B cell (primary cell): ENCODE measurements at regions not wholly inside any gene's neighbourhood (a gene's known extent, or its start where the extent isn't known, plus 50 kb on each side); places are given as distances from the start of the nearest gene placed in this dataset.

Experiments
- ATAC-seq: fragments of 200-7000 bp; cut with Tn5 transposase; one replicate; pipeline ENCODE4 v1.10.0; 2021; ENCODE audit warnings: low read depth, mild to moderate bottlenecking, moderate number of reproducible peaks, moderate library complexity
- CTCF ChIA-PET: fragments of 350-600 bp; sonication (Branson Sonifier 250); formaldehyde crosslinking; loops from one replicate; lab custom pipeline; 2021; ENCODE audit warnings: antibody characterized with exemption, inconsistent platforms; lab: Charles Lee
- POLR2A ChIA-PET: fragments of 350-600 bp; sonication (Branson Sonifier 250); formaldehyde crosslinking; loops from one replicate; lab custom pipeline; 2021; ENCODE audit warnings: antibody characterized with exemption; lab: Charles Lee
- DNase-seq: peaks from one replicate; pipeline ENCODE4 v3.0.0; 2013
- H2AFZ ChIP-seq: 2 replicates; pipeline ENCODE4 v1.6.1; 2012; ENCODE audit warnings: mild to moderate bottlenecking, low read depth, low read length; ENCODE audit not compliant: insufficient read depth, poor library complexity, severe bottlenecking
- H3K27ac ChIP-seq, 2 donors: 1 replicate in 1 of 2; 2 replicates in 1 of 2; pipeline ENCODE4 v1.5.1; 2012 to 2013; ENCODE audit warnings: low read length in 2 of 2, mild to moderate bottlenecking in 2 of 2, moderate library complexity in 1 of 2
- H3K27me3 ChIP-seq, 4 experiments: fragments of 200-600 bp in 1 of 4; sonication (generic) in 1 of 4; replicated peaks in 1 of 4; 1 replicate in 2 of 4; 2 replicates in 2 of 4; pipeline versions ENCODE4 v1.6.1 to v1.7.0; 2013 to 2016; ENCODE audit warnings: low read length in 3 of 4, mild to moderate bottlenecking in 2 of 4, mixed read lengths in 1 of 4, moderate library complexity in 1 of 4; ENCODE audit not compliant: insufficient read depth in 4 of 4, control insufficient read depth in 3 of 4; ENCODE audit errors: control extremely low read depth in 1 of 4
- H3K36me3 ChIP-seq, 2 experiments: replicated peaks in 1 of 2; 1 replicate in 1 of 2; 2 replicates in 1 of 2; pipeline versions ENCODE4 v1.6.1 to v1.7.1; 2013; ENCODE audit warnings: low read length in 1 of 2; ENCODE audit not compliant: insufficient read depth in 2 of 2, control insufficient read depth in 1 of 2; ENCODE audit errors: control extremely low read depth in 1 of 2, extremely low read depth in 1 of 2
- H3K4me1 ChIP-seq, 2 donors: fragments of 200-600 bp in 1 of 2; sonication (generic) in 1 of 2; 1 replicate in 1 of 2; 2 replicates in 1 of 2; pipeline versions ENCODE4 v1.5.1 to v1.6.1; 2013 to 2017; ENCODE audit warnings: low read length in 2 of 2; ENCODE audit not compliant: control insufficient read depth in 2 of 2, insufficient read depth in 2 of 2
- H3K4me2 ChIP-seq: replicated peaks from 2 replicates; pipeline ENCODE3; 2012; ENCODE audit warnings: mild to moderate bottlenecking, low read depth, low read length; ENCODE audit not compliant: poor library complexity, severe bottlenecking
- H3K4me3 ChIP-seq, 5 experiments: fragments of 200-600 bp in 1 of 5; sonication (generic) in 1 of 5; 1 replicate in 3 of 5; 2 replicates in 2 of 5; pipeline versions ENCODE4 v1.5.1 to v1.7.0; 2011 to 2016; ENCODE audit warnings: low read length in 4 of 5, mild to moderate bottlenecking in 4 of 5, low read depth in 2 of 5, control low read depth in 1 of 5, moderate library complexity in 1 of 5; ENCODE audit not compliant: insufficient read depth in 1 of 5; ENCODE audit errors: control extremely low read depth in 1 of 5, extremely low read depth in 1 of 5
- H3K79me2 ChIP-seq: fragments of 200-600 bp; sonication (generic); one replicate; pipeline ENCODE4 v1.6.0; 2016; ENCODE audit warnings: low read length; ENCODE audit not compliant: control insufficient read depth, insufficient read depth
- H3K9ac ChIP-seq: fragments of 200-600 bp; sonication (generic); 2 replicates; pipeline ENCODE4 v1.6.1; 2017; ENCODE audit warnings: mild to moderate bottlenecking, low read length, moderate library complexity
- H3K9me3 ChIP-seq, 3 donors: one replicate each; pipeline versions ENCODE4 v1.6.1 to v1.7.1; 2013; ENCODE audit warnings: low read length in 2 of 3; ENCODE audit not compliant: control insufficient read depth in 2 of 3, insufficient read depth in 1 of 3; ENCODE audit errors: control extremely low read depth in 1 of 3
- H4K20me1 ChIP-seq: 2 replicates; pipeline ENCODE4 v1.6.0; 2012; ENCODE audit warnings: mild to moderate bottlenecking, low read length; ENCODE audit not compliant: insufficient read depth, control insufficient read depth, poor library complexity, severe bottlenecking
- H3K27ac Mint-ChIP-seq: one replicate; pipeline ENCODE4 v1.8.0; 2021; ENCODE audit warnings: mixed read lengths
- H3K27me3 Mint-ChIP-seq: one replicate; pipeline ENCODE4 v1.8.0; 2021; ENCODE audit warnings: mixed read lengths
- H3K4me1 Mint-ChIP-seq: one replicate; pipeline ENCODE4 v1.8.0; 2021; ENCODE audit warnings: mixed read lengths
- H3K4me3 Mint-ChIP-seq: one replicate; pipeline ENCODE4 v1.8.0; 2021; ENCODE audit warnings: mixed read lengths
- H3K9me3 Mint-ChIP-seq: one replicate; pipeline ENCODE4 v1.8.0; 2022; ENCODE audit warnings: mixed read lengths; ENCODE audit not compliant: insufficient read depth
- EZH2 ChIP-seq: IDR thresholded peaks from 2 replicates; pipeline ENCODE4 v1.6.1; 2012; ENCODE audit warnings: borderline replicate concordance, low read depth, mild to moderate bottlenecking, moderate library complexity, low read length; ENCODE audit not compliant: insufficient read depth, poor library complexity, severe bottlenecking
- WGBS: methylation state at CpG from one replicate; pipeline ENCODE4 v1.1.5; 2013; ENCODE audit warnings: missing lambda C conversion rate; ENCODE audit not compliant: insufficient coverage; 5-methylcytosine and 5-hydroxymethylcytosine counted together
- intact Hi-C: fragments of 100-400 bp; cut with micrococcal nuclease; formaldehyde crosslinking; loops from one replicate; pipeline ENCODE4 v1.10.0; 2022
- TF ChIP-seq, protein P1 (sequence below): fragments of 200-600 bp; IDR thresholded peaks from one replicate; pipeline ENCODE4 v1.8.0; 2022; ENCODE audit warnings: antibody characterized with exemption, mild to moderate bottlenecking

DNA sequence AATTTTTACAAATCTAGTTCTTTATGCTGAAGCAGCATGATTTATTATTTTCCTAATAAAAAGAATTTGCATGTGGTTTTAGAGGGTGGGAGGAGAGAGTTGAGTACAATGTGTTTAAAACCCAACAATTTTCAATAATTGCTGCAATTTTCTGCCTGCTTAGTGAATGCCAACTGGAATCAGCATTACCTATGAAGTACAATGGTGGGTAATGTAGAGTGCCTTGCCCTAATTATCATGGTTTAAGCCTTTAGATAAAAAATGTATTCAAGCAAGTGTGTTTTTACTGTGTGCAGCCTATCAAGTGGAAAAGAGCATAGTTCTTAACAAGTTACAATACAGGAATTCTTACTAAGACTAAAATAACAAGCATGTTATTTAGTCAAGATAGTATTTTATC lies 77.9 kb upstream of the ANKRD50 start:
- no peak for ATAC-seq
- DNase-seq: no peak
- H3K79me2 ChIP-seq: no peaks in the 10 kb centered on the region
- no peaks in the 10 kb centered on the region for H3K27me3 ChIP-seq
- ChIA-PET POLR2A (no interaction called here), CTCF (no interaction called here)
- H3K4me1 Mint-ChIP-seq: no peaks in the 10 kb centered on the region
- no peak overlapping the region for H3K9ac ChIP-seq
- no peaks in the 10 kb centered on the region for H3K9me3 Mint-ChIP-seq
- no peak overlapping the region for H3K4me3 Mint-ChIP-seq
- no peak overlapping the region for H3K4me3 ChIP-seq
- TF ChIP-seq, protein P1, sequence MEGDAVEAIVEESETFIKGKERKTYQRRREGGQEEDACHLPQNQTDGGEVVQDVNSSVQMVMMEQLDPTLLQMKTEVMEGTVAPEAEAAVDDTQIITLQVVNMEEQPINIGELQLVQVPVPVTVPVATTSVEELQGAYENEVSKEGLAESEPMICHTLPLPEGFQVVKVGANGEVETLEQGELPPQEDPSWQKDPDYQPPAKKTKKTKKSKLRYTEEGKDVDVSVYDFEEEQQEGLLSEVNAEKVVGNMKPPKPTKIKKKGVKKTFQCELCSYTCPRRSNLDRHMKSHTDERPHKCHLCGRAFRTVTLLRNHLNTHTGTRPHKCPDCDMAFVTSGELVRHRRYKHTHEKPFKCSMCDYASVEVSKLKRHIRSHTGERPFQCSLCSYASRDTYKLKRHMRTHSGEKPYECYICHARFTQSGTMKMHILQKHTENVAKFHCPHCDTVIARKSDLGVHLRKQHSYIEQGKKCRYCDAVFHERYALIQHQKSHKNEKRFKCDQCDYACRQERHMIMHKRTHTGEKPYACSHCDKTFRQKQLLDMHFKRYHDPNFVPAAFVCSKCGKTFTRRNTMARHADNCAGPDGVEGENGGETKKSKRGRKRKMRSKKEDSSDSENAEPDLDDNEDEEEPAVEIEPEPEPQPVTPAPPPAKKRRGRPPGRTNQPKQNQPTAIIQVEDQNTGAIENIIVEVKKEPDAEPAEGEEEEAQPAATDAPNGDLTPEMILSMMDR: no peak
- TF ChIP-seq EZH2: no peak
- H3K4me1 ChIP-seq: no peaks in the 10 kb centered on the region
- no peak overlapping the region for H2AFZ ChIP-seq
- H3K27ac Mint-ChIP-seq: no peak overlapping the region
- no peaks in the 10 kb centered on the region for H3K9me3 ChIP-seq
- no peak overlapping the region for H3K27ac ChIP-seq
- H3K4me2 ChIP-seq: no peak overlapping the region
- intact Hi-C loops: no loop called here
- no peaks in the 10 kb centered on the region for H4K20me1 ChIP-seq
- H3K36me3 ChIP-seq: no peaks in the 10 kb centered on the region
- no peaks in the 10 kb centered on the region for H3K27me3 Mint-ChIP-seq

DNA sequence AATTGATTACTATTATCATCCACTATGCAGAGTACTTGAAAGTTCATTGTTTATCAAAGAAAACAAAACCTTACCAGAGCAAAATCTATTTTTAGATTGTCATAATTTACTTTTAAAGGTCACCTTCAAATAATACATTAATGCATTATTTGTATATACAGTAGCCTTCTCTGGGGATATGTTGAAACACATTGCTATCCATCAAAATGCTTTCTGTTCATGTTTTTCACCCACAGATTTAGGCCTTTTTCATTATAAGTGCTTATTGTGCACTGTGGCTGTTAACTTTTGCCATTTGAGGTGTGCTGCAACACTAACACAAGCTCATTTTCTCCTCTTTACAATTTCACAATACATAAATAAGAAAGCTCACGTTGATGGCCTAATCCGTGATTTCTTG lies 74.1 kb upstream of the ANKRD50 start:
- DNase-seq: no peak

More for the DNA sequence above, 74.1 kb upstream of the ANKRD50 start:
- Mint-ChIP-seq H3K27me3 (no peaks in the 10 kb centered on the region), H3K27ac (no peak overlapping the region), H3K4me1 (no peaks in the 10 kb centered on the region), H3K4me3 (no peak overlapping the region), H3K9me3 (no peaks in the 10 kb centered on the region)
- ChIA-PET POLR2A (no interaction called here), CTCF (no interaction called here)
- TF ChIP-seq, protein P1: no peak
- no peak for TF ChIP-seq EZH2
- intact Hi-C loops: no loop called here
- WGBS: no CpG with 5 or more reads among the region's 2 CpGs
- Histone ChIP-seq H3K4me2 (no peak overlapping the region), H3K4me1 (no peaks in the 10 kb centered on the region), H3K9ac (no peak overlapping the region), H4K20me1 (no peaks in the 10 kb centered on the region), H3K4me3 (no peak overlapping the region), H3K27me3 (no peaks in the 10 kb centered on the region), H3K36me3 (no peaks in the 10 kb centered on the region), H2AFZ (no peak overlapping the region), H3K27ac (no peak overlapping the region), H3K9me3 (no peaks in the 10 kb centered on the region), H3K79me2 (no peaks in the 10 kb centered on the region)
- ATAC-seq: no peak
